Activated CD4-positive, CD25-positive, alpha-beta regulatory T cell treated with anti-CD3 and anti-CD28 coated beads, Interleukin-2, amount 50 U/mL, for 72 hours (primary cell): ENCODE measurements at regions not wholly inside any gene's neighbourhood (a gene's known extent, or its start where the extent isn't known, plus 50 kb on each side); places are given as distances from the start of the nearest gene placed in this dataset.

Experiments
- DNase-seq: peaks from one replicate; pipeline ENCODE4 v3.0.0; 2021

GRCh38 chr1:221072214-221072613, 193.0 kb downstream of the HLX start:
- DNase-seq: no peak

- no peak for DNase-seq
These were observed 195.1 kb downstream of the HLX start for GRCh38 chr1:221074332-221074731.

- no peak for DNase-seq
These were observed 196.7 kb downstream of the HLX start for GRCh38 chr1:221075911-221076310.

GRCh38 chr1:221076391-221076811, 197.2 kb downstream of the HLX start:
- DNase-seq: no peak

- DNase-seq: no peak
These were observed 199.2 kb downstream of the HLX start for GRCh38 chr1:221078260-221078965.

- no peak for DNase-seq
These were observed 204.7 kb downstream of the HLX start for GRCh38 chr1:221083902-221084301.

- no peak for DNase-seq
These were observed 205.4 kb downstream of the HLX start for GRCh38 chr1:221084681-221085080.

- no peak for DNase-seq
These were observed 206.6 kb downstream of the HLX start for GRCh38 chr1:221085701-221086375.

GRCh38 chr1:221087919-221088318, 208.7 kb downstream of the HLX start:
- no peak for DNase-seq

GRCh38 chr1:221089273-221089672, 210.0 kb downstream of the HLX start:
- DNase-seq: no peak

GRCh38 chr1:221089803-221090202, 210.6 kb downstream of the HLX start:
- DNase-seq: no peak

GRCh38 chr1:221093903-221094791, 214.9 kb downstream of the HLX start:
- DNase-seq: no peak

- no peak for DNase-seq
These were observed 218.4 kb downstream of the HLX start for GRCh38 chr1:221097479-221098281.

- no peak for DNase-seq
These were observed 219.5 kb downstream of the HLX start for GRCh38 chr1:221098471-221099405.

- no peak for DNase-seq
These were observed 220.7 kb downstream of the HLX start for GRCh38 chr1:221099747-221100595.

- no peak for DNase-seq
These were observed 221.4 kb downstream of the HLX start for GRCh38 chr1:221100611-221101010.

GRCh38 chr1:221101807-221102605, 222.8 kb downstream of the HLX start:
- DNase-seq: no peak

- no peak for DNase-seq
These were observed 225.4 kb downstream of the HLX start for GRCh38 chr1:221104596-221104995.

GRCh38 chr1:221105578-221105977, 226.3 kb downstream of the HLX start:
- no peak for DNase-seq

- no peak for DNase-seq
These were observed 227.4 kb downstream of the HLX start for GRCh38 chr1:221106616-221107015.
